ENCODE measurements at regions not wholly inside any gene's neighbourhood (a gene's known extent, or its start where the extent isn't known, plus 50 kb on each side); places are given as distances from the start of the nearest gene placed in this dataset.
A peak's percentile ranks its signal among the peaks of the same experiment; 100 is the strongest.
"Not testable (repeated sequence)": the region's sequence is repeated elsewhere in the genome, so short reads cannot be mapped to it uniquely, and the experiment has no call there.

DNA sequence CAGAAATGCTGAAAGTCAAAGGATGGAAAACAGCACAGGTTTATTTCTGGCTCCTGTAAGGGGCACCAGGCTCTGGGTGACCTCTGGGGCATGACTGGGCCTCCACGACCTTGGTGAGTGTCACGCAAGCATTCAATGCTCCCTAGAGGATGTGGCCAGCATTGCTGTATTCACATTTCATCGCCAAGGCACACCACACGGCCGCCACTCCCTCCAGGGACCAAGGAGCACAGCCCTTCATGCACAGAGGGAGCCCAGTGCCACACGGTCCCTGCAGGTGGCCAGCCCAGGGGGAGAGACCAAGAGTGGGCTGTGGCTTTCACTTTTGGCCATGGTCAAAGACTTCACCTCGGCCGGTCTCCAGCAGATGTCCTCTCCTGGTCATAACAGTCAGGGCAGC, 137.4 kb upstream of the TNRC6C start:
- DNase-seq (ENCODE audit: low read depth): no peak

DNA sequence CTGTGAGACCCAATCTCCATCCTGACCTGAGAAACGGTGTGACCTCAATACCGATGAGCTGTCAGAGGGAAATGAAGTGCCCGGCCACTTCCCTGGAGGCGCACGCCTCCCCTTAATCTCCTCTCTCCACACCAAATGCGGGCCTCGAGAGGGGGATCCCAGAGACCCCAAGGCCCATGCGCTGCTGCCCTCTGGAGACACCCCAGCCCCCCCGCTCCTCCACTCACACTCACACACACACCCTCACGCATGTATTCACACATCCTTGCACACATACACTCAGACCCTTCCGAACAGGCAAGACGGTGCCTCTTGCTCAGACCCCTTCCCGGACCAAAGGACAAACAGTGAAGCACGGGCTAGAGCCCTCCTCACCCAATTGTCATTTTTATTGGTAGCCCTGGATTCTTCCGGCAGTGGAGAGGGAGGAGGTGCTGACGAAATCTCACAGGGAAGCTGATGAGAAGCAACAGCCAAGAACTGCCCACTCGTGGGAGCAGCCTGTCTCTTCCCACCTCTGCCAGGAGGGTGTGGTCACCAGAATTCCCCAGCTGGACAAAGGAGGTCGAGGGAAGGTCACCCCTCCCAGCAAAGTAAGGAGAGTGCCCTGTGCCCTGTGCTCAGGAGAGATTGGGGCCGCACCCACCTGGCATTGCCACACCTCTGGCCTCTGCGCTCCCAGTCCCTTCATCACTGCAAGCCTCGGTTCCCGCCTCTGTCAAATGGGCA, 136.0 kb upstream of the TNRC6C start:
- DNase-seq (ENCODE audit: low read depth): no peak

DNA sequence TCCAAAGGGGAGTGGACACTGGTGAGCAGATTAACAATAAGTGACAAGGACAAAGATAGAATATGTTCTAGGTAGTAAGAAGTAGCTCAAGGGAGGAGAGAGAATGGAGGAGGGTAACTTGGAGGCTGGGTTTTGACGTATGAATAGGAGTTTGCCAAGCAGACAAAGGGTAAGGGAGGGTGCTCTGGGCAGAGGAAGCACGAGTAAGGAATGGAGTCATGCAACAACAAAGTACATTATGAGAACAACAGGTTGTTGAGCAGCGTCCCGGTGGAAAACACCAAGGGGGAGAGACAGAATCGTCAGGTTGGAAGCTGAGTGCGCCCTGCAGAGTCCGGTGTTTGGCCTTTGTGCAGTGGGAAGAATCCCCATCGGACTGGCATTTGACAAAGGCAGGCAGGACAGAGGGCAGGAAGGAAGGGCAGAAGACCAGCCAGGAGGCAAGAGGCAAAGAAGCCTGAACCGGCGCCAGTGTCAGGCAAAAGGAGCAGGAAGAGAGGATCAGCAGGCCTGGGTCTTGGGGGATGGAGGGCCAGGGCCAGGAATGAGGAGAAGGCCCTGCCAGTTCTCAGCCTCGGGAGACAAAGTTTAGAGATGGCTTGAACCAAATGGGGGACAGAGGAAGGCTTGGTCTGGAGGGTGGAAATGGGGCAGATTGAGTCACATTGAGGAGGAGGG, 134.3 kb upstream of the TNRC6C start:
- no peak for DNase-seq (ENCODE audit: low read depth)

DNA sequence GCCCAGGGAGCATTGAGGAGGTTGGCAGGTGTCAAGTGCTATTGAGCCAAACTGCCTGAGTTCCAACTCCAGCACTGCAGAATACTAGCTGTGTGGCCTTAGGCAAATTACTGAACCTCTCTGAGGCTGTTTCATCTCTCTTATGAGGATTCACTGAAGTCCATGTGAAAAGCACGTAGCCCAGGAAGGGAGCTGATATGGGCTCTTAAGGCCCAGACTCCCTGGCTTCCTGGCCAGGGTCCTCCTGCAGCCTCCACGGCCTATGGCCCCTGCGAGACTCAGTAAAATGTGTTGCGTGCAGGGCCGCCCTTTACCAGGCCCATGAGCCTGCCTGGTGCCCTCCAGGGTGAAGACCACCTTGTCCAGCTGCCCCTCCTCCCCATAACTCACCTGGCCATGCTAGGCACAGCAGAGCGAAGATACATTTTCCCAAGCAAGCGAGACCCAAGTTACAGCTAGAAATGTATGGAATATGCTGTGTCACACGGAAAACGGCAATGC, 133.7 kb upstream of the TNRC6C start:
- DNase-seq (ENCODE audit: low read depth): no peak

DNA sequence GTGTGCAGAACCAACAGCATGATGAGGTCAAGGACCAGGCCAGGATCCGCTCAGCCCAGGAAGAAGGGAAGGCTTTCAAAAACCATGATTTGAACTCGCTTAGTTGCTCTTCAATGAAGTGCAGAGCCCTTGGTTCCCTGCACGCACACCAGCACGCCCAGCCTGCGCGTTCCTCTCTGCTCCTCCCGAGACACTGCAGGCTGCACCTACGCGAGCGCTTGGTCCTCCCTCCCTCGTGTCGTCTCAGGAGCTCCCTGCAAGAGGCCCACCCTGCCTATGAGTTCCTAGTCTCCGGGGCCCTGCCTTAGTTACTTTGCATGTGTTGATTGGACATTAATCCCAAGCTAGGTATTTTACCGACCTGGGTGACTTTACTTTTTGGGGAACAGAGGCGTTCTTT, 132.9 kb upstream of the TNRC6C start:
- no peak for DNase-seq (ENCODE audit: low read depth)

DNA sequence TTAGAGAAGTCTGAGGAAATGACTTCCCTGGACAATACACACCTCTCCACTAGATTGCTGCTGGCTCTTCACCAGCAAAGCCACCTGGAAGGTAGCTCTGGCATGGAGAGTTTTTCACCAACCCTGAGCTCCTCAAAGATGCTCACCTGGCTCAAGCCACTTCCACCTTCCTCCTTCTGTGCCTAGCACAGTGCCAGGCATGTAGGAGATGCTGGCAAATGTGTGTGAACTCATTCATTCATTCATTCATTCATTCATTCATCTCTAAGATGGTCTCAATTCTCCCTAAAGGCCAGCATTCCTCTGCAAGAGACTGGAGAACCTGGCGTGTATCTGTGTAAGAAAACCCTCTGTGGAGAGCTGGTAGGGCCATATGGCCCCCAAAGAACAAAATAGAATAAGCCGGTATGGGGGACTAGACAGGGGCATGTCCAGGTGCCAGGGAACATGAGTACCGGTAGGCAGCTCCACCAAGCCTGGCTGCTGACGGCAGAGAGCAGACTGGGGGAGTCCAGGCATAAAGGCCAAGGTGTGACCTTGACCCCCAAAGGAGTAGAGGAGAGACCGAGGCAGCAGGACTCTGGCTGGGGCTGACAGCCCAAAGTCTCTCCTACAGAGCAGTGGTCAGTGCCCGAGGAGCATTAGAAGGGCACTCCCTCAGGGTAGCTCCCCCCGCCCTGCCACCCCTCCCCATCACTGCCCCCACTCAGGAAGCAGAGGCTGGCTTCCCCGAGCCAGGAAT, 132.2 kb upstream of the TNRC6C start:
- DNase-seq (ENCODE audit: low read depth): no peak

DNA sequence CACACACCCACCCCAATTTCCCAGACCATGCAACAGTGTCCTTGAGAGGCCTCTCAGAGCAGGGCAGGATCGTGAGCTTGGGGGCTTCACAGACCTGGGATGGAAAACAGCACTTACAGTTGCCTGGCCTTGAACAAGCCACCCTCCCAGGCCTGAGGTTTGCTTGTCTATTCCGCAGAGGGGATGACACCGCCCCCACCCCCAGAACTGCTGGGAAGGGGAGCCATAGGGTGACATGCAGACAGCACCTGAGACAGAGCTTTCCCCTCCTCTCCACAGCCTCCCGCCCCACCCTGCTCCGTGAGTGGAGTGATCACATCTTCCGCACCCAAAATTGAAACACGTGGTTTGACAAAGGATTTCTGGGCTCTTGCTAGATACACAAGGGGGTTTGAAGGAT, 131.5 kb upstream of the TNRC6C start:
- no peak for DNase-seq (ENCODE audit: low read depth)

DNA sequence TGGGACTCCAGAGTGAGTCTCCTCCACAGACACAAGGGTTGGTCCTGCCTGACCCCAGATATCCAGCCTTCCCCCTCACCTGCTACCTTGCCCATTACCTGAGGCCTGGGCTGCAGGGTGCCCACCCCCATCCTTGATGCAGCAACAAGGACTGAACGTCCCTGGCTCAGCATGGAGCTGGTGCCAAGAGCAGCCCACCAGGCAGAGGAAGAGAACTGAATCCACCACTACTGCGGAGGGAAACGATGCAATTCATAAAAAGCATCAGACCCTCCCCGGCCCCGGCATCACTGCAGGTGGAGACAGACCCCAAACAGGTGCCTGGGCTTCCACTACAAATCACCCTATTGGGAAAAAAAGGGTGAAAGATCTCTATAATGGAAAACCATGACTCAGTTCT, 131.0 kb upstream of the TNRC6C start:
- DNase-seq (ENCODE audit: low read depth): no peak

DNA sequence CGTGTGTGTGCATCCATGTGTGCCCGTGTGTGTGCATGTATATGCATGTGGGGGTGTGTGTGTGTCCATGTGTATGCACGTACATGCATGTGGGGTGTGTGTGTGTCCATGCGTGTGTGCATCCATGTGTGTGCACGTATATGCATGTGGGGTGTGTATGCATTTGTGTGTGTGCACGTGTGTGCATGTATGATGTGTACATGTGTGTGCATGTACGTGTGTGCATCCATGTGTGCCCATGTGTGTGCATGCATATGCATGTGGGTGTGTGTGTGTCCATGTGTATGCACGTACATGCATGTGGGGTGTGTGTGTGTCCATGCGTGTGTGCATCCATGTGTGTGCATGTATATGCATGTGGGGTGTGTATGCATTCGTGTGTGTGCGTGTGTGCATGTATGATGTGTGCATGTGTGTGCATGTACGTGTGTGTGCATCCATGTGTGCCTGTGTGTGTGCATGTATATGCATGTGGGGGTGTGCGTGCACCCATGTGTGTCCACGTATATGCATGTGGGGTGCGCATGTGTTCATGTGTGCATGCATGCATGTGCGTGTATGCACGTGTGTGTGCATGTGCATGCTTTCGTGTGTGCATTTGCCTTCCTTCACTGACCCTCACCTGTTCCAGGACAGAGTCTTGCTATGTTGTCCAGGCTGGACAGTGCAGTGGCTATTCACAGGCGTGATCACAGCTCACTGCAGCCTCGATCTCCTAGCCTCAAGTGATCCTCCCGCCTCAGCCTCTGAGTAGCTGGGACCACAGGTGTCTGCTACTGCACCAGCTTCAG, 129.6 kb upstream of the TNRC6C start:
- DNase-seq (ENCODE audit: low read depth): no peak

DNA sequence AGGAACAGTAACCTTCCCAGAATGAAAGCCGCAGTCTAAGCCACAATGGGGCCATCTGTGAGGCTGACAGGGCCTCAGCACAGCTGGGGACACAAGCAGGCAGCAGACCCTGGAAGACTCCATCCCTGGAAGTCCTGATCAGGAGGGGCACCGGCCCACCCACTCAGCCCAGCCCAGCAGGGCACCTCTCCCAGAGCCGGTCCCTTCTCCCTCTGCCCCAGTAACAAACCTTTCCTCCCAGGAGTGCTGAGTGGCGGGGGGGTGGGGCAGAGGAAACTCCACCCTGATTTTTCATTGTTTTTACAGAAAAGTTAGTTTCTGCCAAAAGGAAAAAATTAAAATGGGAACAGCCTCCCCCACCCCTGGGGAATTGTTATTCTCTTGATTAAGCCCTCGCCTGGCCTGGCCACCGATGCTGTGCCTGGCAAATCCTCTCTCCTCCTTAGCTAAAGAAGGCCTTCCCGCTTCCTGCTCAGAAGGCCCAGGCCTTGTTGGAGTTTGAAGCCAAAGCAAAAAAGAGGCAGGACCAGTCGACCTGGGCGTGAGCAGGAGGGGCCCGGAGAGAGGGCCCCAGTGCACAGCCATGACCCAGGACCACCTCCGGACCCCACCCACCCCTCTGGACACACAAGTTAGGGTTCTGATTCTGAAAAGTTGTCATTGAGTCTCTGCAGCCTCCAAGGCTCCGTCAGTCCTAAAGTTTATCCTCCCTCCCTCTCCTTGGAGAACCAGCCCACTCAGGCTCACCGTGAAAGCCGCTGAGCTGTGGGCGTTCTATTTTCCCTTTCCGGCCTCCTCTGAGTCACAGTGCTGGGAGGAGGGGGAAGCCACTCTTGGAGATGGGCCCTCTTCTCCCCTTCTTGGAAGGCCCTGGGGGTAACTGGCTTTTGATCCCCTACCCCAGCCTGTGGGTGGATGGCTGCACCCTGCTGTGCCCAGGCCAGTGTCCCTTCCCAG, 128.4 kb upstream of the TNRC6C start:
- peak; percentile 68 for DNase-seq (ENCODE audit: low read depth)

DNA sequence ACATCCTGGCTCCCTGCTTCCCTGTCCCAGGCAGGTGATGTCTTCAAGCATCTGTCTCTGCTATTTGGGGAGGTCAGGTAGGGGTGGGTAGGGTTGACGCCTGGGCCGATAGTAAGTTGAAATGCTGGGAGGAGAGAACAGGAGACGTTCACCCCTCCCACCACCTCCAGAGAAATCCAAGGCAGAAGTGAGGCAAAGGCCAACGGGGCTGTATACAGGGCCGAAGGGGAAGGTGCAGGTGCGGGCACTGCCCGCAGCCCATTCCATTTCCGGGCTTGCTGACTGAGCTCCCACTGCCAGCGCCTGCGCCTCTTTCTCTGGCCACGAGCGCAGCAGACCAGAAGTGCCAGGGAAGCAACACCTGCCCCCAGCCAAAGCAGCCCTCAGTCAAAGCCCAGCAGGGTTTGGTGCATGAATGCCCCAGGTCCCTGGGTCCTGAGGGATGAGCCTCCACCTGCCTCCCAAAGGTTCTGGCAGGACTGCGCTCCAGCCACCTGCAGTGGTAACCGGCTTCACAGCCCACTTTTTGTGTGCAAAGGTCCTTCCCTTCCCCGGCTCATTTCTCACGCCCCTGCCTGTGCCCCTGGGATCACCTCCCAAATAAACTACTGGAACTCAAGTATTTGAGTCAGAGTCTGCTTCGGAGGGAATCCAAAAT, 127.6 kb upstream of the TNRC6C start:
- no peak for DNase-seq (ENCODE audit: low read depth)

DNA sequence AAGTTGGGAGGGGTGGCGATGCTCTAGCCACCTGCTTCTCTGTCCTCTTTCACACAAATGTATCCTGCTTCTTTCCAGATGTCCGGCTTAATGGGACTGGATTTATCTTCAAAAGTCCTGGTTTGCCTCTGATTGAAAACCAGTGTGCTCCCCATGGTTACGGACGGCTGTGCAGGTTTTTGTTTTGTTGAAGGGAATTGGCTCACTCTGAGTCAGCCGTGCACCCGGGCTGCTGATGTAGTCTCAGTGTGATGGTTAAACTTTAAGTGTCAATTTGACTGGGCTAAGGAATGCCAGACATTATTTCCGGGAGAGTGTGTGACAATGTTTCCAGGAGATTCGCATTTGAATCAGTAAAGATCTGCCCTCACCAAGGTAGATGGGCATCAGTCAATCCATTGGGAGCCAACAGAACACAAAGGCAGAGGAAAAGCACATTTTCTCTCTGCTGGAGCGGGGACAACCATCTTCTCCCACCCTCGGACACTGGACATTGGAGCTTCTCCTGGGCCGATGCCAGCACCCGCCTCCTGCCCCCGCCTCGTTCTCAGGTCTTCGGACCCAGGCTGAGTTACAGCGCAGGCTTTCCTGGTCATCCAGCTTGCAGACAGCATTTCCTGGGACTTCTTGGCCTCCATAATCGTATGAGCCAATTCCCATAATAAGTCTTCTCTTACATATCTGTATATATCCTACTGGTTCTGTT, 126.9 kb upstream of the TNRC6C start:
- DNase-seq (ENCODE audit: low read depth): peak; percentile 19

DNA sequence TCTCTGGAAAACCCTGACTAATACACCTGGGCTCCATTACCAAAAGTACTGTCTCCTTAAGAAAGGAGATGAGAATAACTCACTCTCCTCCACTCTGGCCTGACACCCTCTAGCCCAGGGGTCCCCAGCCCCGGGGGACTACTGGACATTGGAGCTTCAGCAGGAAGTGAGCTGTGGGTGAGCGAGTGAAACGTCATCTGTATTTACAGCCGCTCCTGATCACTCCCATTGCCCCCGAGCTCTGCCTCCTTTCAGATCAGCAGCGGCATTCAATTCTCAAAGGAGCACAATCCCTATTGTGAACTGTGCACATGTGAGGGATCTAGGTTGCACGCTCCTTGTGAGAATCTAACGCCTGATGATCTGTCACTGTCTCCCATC, 126.3 kb upstream of the TNRC6C start:
- no peak for DNase-seq (ENCODE audit: low read depth)

DNA sequence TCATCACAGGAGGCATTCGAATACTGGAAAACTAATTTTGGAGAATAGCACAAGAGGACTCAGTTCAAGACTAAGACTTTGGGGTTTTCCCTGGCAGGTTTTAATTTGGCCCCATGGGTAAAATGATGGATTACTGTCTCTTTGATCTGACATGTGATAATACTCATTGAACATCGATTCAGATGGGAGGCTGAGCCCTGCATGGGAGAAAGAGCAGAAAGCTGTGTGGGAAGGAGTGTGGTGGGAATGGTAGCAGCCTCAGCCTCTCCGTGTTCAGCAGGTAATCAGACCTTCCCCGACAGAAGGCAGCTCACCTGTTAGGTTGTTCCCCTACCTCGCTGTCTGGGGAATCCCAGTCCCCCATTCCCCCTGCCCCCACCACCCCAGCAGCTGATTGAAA, 124.7 kb upstream of the TNRC6C start:
- DNase-seq (ENCODE audit: low read depth): no peak

DNA sequence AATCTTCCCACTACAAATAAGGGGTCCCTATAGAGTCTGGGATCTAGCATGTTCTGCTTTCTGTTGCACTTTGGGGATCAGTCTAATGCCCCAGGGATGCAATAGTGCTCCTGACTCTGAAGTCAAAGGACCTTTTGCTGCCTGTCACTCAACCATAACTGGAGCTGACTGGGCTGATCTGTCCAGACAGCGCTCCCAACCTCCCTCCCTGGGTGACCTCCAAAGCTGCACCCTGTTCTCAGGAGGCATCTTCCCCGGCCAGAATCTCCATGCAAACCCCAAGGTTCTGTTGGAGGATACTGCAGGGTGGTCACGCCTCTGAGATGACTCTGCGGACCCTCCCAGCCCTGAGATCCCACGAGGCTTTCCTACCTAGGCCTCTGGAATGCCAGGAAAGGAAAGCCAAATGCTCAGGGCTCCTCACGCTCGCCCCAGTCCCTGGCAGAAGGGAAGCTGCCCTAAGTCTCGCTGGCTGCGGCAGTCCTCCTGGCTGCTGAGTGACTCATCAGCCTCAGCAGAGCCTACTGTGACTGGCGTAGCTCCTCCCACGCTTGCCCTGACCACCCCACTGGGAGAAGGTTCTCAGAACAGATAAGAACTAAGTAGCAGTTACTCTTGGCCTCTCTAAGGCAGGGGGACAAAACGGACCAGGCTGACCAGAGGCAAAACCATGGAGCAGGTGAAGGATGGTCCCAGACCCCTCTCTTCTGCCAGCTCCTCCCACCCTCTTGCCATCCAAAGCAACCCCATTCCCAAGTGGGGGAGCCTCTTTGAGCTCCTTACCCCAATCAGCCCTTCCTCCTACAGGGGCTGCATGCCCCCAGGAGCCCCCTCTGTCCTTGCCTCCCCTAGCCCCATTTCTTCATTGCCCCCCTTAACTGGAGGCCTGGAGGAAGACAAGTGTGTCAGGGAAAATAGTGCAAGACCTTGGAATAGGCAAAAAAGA, 124.1 kb upstream of the TNRC6C start:
- peak; percentile 56 for DNase-seq (ENCODE audit: low read depth)

DNA sequence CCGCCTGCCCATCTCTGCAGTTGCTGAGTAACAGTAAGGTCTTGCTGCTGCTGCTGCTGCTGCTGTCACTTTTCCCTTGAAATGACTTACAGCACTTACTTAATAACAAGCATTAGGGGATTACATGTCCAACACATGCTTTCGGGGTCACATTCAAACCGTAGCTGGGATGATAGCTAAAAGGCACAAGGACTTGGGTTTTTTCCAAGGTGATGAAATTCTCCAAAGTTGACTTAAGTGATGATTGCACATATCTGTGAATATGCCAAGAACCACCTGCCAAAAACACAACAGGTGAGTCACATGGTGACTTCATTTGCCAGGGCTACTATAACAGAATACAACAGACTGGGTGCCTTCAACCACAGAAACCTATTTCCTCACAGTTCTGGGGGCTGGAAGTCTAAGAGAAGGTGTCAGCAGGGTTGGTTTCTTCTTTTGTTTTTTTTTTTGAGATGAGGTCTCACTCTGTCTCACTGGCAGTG, 121.9 kb upstream of the TNRC6C start:
- DNase-seq (ENCODE audit: low read depth): peak; percentile 15

DNA sequence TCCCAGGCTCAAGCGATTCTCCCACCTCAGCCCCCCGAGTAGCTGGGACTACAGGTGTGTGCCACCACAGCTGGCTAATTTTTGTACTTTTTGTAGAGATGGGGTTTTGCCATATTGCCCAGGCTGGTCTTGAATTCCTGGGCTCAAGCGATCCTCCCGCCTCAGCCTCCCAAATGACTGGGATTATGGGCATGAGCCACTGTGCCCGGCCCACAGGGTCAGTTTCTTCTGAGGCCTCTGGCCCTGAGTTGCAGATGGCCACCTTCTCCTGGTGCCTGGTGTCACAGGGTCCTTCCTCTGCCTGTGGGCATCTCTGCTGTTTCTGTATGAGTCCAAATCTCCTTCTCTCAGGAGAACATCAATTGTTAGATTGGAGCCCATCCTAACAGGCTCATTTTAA, 121.4 kb upstream of the TNRC6C start:
- not testable (repeated sequence) for DNase-seq (ENCODE audit: low read depth)

DNA sequence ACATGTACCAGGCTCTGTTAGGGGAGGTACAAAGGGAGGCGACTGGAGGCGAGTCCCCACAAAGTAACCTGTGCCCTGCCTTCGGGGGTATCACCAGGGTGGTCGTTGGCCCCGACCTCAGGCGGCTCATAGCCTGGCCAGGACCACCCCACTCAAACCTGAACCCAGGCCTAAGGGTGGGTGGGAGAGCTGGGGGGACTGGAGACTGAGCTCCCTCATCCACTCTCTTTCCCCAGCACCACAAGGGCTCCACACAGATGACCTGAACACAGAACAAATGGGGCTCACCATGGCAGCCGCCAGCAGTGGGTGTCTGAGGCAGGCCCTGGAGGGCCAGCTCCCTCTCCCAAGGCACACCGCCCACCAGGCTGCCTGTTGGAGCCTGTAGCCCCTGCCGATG, 120.6 kb upstream of the TNRC6C start:
- DNase-seq (ENCODE audit: low read depth): no peak

Data from fibroblast of gingiva (primary cell).